WTC11 (cell line): ENCODE measurements at regions not wholly inside any gene's neighbourhood (a gene's known extent, or its start where the extent isn't known, plus 50 kb on each side); places are given as distances from the start of the nearest gene placed in this dataset.

ENCODE experiments used
- ATAC-seq: fragments of 200-7000 bp; cut with Tn5 transposase; 2 replicates; pipeline ENCODE4 v1.10.0; 2021; ENCODE audit warnings: mild to moderate bottlenecking, moderate library complexity
- CTCF ChIA-PET: fragments of 300-600 bp; sonication (Branson Sonifier 250); formaldehyde crosslinking; loops from one replicate; lab custom pipeline; 2021; ENCODE audit warnings: antibody characterized with exemption; lab: Charles Lee
- POLR2A ChIA-PET: fragments of 350-600 bp; sonication (Branson Sonifier 250); formaldehyde crosslinking; loops from one replicate; lab custom pipeline; 2021; ENCODE audit warnings: antibody characterized with exemption; lab: Charles Lee
- DNase-seq: peaks from one replicate; pipeline ENCODE4 v3.0.0; 2021; ENCODE audit warnings: low spot score
- H3K27ac Mint-ChIP-seq: 2 replicates; pipeline ENCODE4 v1.8.0; 2021; ENCODE audit warnings: mixed read lengths
- H3K27me3 Mint-ChIP-seq: 2 replicates; pipeline ENCODE4 v1.8.0; 2021; ENCODE audit warnings: low read depth, mild to moderate bottlenecking, moderate library complexity, mixed read lengths
- H3K36me3 Mint-ChIP-seq: 2 replicates; pipeline ENCODE4 v1.8.0; 2021; ENCODE audit warnings: mixed read lengths
- H3K4me1 Mint-ChIP-seq: 2 replicates; pipeline ENCODE4 v1.8.0; 2022; ENCODE audit warnings: mixed read lengths
- H3K4me3 Mint-ChIP-seq: 2 replicates; pipeline ENCODE4 v1.8.0; 2021; ENCODE audit warnings: mild to moderate bottlenecking, moderate library complexity, mixed read lengths
- H3K9me3 Mint-ChIP-seq: 2 replicates; pipeline ENCODE4 v1.8.0; 2021; ENCODE audit warnings: mixed read lengths
- ATF1 ChIP-seq: sonication (generic); formaldehyde crosslinking; IDR thresholded peaks from 2 replicates; pipeline ENCODE4 v1.8.1; 2023; ENCODE audit warnings: mild to moderate bottlenecking, moderate library complexity, missing genetic modification reagents
- ETV6 ChIP-seq: sonication (generic); formaldehyde crosslinking; IDR thresholded peaks from 2 replicates; pipeline ENCODE4 v1.8.1; 2022; ENCODE audit warnings: mild to moderate bottlenecking, missing genetic modification reagents
- FOXK1 ChIP-seq: sonication (generic); formaldehyde crosslinking; IDR thresholded peaks from 2 replicates; pipeline ENCODE4 v1.8.0; 2022; ENCODE audit warnings: mild to moderate bottlenecking, moderate library complexity, missing genetic modification reagents
- FOXP1 ChIP-seq: sonication (generic); formaldehyde crosslinking; IDR thresholded peaks from 2 replicates; pipeline ENCODE4 v1.8.0; 2022; ENCODE audit warnings: missing genetic modification reagents, mild to moderate bottlenecking, moderate library complexity, borderline replicate concordance
- JAZF1 ChIP-seq: fragments of 250-450 bp; sonication (Bioruptor Pico); IDR thresholded peaks from 2 replicates; pipeline ENCODE4 v1.9.0; 2021; ENCODE audit warnings: moderate library complexity, mild to moderate bottlenecking, inconsistent platforms
- MXD4 ChIP-seq: fragments of 250-450 bp; sonication (Bioruptor Pico); IDR thresholded peaks from 2 replicates; pipeline ENCODE4 v1.8.0; 2021; ENCODE audit warnings: mild to moderate bottlenecking, moderate library complexity, borderline replicate concordance
- NR2C2 ChIP-seq: sonication (generic); formaldehyde crosslinking; IDR thresholded peaks from 2 replicates; pipeline ENCODE4 v1.8.0; 2022; ENCODE audit warnings: mild to moderate bottlenecking, missing genetic modification reagents
- SMAD3 ChIP-seq: sonication (generic); formaldehyde crosslinking; IDR thresholded peaks from 2 replicates; pipeline ENCODE4 v1.8.0; 2022; ENCODE audit warnings: missing genetic modification reagents, mild to moderate bottlenecking, borderline replicate concordance
- ZBTB21 ChIP-seq: sonication (generic); formaldehyde crosslinking; IDR thresholded peaks from 2 replicates; pipeline ENCODE4 v1.8.1; 2023; ENCODE audit warnings: mild to moderate bottlenecking, missing genetic modification reagents, borderline replicate concordance
- ZNF219 ChIP-seq: sonication (generic); formaldehyde crosslinking; IDR thresholded peaks from 2 replicates; pipeline ENCODE4 v1.8.0; 2023; ENCODE audit warnings: missing genetic modification reagents, mild to moderate bottlenecking, borderline replicate concordance
- TF ChIP-seq, protein P1 (sequence below): fragments of 250-450 bp; sonication (Bioruptor Pico); IDR thresholded peaks from 2 replicates; pipeline ENCODE4 v1.8.0; 2021; ENCODE audit warnings: mild to moderate bottlenecking
- TF ChIP-seq, protein P2 (sequence below): sonication (generic); formaldehyde crosslinking; conservative IDR thresholded peaks from 2 replicates; pipeline ENCODE4 v1.8.1; 2023; ENCODE audit warnings: mild to moderate bottlenecking, low read depth, missing genetic modification reagents, moderate library complexity
- TF ChIP-seq, protein P3 (sequence below): sonication (generic); formaldehyde crosslinking; IDR thresholded peaks from 2 replicates; pipeline ENCODE4 v1.8.0; 2023; ENCODE audit warnings: mild to moderate bottlenecking, missing genetic modification reagents
- TF ChIP-seq, protein P4 (sequence below): fragments of 250-450 bp; sonication (Bioruptor Pico); IDR thresholded peaks from 2 replicates; pipeline ENCODE4 v1.9.0; 2021; ENCODE audit warnings: mild to moderate bottlenecking
- TF ChIP-seq, protein P5 (sequence below): sonication (generic); formaldehyde crosslinking; conservative IDR thresholded peaks from 2 replicates; pipeline ENCODE4 v1.8.1; 2022; ENCODE audit warnings: mild to moderate bottlenecking, missing genetic modification reagents
- TF ChIP-seq, protein P6 (sequence below): sonication (generic); formaldehyde crosslinking; IDR thresholded peaks from 2 replicates; pipeline ENCODE4 v1.8.1; 2022; ENCODE audit warnings: low read depth, mild to moderate bottlenecking, moderate library complexity, missing genetic modification reagents, borderline replicate concordance
- TF ChIP-seq, protein P7 (sequence below): sonication (generic); formaldehyde crosslinking; IDR thresholded peaks from 2 replicates; pipeline ENCODE4 v1.8.1; 2023; ENCODE audit warnings: mild to moderate bottlenecking, missing genetic modification reagents, moderate library complexity
- TF ChIP-seq, protein P8 (sequence below): fragments of 250-450 bp; sonication (Bioruptor Pico); IDR thresholded peaks from 2 replicates; pipeline ENCODE4 v1.9.0; 2021; ENCODE audit warnings: mild to moderate bottlenecking

DNA sequence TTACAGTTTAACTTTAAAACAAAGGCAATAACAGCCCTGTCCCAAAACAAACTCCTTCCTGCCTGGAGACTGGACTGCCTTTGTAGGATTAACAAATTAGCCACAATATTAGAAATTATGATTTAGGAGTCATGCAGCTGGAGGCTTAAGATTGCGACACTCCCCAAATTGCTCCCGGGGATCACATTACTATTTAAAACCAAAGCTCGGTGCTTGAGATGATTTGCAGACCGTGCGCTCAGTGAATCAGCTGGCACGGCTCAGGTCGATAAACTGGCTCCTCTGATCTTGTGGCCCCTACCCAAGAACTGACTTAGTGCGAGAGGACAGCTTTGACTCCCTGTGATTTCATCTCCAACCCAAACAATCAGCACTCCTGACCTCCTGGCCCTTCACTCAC lies 829.3 kb downstream of the NLGN4X start (continued):
- TF ChIP-seq, protein P1, sequence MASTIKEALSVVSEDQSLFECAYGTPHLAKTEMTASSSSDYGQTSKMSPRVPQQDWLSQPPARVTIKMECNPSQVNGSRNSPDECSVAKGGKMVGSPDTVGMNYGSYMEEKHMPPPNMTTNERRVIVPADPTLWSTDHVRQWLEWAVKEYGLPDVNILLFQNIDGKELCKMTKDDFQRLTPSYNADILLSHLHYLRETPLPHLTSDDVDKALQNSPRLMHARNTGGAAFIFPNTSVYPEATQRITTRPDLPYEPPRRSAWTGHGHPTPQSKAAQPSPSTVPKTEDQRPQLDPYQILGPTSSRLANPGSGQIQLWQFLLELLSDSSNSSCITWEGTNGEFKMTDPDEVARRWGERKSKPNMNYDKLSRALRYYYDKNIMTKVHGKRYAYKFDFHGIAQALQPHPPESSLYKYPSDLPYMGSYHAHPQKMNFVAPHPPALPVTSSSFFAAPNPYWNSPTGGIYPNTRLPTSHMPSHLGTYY (CRISPR knock-in tag) = no peak

DNA sequence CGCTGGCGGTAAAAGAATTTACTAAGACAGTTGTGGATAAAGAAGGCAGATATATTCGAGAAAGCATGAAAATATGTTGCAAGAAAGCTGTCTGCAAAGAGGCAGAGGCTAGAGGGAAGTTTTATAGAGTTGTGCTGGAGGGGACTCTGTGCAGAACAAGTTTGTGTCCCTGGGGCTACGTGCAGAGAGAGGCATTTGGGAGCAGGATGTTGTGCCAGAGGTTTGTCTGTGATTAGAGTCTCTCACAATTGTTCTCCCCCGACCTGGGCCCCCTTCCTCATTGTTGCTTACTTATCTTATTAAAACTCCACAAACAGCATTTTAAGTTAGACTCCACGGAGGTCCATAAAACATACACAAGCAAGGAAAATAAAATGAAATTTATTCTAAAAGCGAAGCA lies 831.3 kb downstream of the NLGN4X start:
- CTCF ChIA-PET = no interaction called here

More for the DNA sequence above, 831.3 kb downstream of the NLGN4X start:
- Mint-ChIP-seq H3K9me3 (peaks cover 4% of the 10 kb centered on the region; the same call in 1 of the 2 replicates), H3K36me3 (no peaks in the 10 kb centered on the region), H3K4me3 (no peak overlapping the region), H3K4me1 (0 out of 2 replicates have a peak, but pooled peaks cover 4% of the 10 kb centered on the region), H3K27me3 (no peaks in the 10 kb centered on the region), H3K27ac (no peak overlapping the region)
- POLR2A ChIA-PET = no interaction called here
- ATAC-seq = no peak
- TF ChIP-seq FOXP1 (CRISPR knock-in tag) = no peak
- TF ChIP-seq, protein P2, sequence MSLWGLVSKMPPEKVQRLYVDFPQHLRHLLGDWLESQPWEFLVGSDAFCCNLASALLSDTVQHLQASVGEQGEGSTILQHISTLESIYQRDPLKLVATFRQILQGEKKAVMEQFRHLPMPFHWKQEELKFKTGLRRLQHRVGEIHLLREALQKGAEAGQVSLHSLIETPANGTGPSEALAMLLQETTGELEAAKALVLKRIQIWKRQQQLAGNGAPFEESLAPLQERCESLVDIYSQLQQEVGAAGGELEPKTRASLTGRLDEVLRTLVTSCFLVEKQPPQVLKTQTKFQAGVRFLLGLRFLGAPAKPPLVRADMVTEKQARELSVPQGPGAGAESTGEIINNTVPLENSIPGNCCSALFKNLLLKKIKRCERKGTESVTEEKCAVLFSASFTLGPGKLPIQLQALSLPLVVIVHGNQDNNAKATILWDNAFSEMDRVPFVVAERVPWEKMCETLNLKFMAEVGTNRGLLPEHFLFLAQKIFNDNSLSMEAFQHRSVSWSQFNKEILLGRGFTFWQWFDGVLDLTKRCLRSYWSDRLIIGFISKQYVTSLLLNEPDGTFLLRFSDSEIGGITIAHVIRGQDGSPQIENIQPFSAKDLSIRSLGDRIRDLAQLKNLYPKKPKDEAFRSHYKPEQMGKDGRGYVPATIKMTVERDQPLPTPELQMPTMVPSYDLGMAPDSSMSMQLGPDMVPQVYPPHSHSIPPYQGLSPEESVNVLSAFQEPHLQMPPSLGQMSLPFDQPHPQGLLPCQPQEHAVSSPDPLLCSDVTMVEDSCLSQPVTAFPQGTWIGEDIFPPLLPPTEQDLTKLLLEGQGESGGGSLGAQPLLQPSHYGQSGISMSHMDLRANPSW (CRISPR knock-in tag) = no peak
- no peak for TF ChIP-seq SMAD3 (CRISPR knock-in tag)
- TF ChIP-seq ETV6 (CRISPR knock-in tag) = no peak
- no peak for TF ChIP-seq JAZF1 (CRISPR knock-in tag)
- no peak for TF ChIP-seq ZBTB21 (CRISPR knock-in tag)
- no peak for TF ChIP-seq ATF1
- TF ChIP-seq, protein P3, sequence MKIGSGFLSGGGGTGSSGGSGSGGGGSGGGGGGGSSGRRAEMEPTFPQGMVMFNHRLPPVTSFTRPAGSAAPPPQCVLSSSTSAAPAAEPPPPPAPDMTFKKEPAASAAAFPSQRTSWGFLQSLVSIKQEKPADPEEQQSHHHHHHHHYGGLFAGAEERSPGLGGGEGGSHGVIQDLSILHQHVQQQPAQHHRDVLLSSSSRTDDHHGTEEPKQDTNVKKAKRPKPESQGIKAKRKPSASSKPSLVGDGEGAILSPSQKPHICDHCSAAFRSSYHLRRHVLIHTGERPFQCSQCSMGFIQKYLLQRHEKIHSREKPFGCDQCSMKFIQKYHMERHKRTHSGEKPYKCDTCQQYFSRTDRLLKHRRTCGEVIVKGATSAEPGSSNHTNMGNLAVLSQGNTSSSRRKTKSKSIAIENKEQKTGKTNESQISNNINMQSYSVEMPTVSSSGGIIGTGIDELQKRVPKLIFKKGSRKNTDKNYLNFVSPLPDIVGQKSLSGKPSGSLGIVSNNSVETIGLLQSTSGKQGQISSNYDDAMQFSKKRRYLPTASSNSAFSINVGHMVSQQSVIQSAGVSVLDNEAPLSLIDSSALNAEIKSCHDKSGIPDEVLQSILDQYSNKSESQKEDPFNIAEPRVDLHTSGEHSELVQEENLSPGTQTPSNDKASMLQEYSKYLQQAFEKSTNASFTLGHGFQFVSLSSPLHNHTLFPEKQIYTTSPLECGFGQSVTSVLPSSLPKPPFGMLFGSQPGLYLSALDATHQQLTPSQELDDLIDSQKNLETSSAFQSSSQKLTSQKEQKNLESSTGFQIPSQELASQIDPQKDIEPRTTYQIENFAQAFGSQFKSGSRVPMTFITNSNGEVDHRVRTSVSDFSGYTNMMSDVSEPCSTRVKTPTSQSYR (CRISPR knock-in tag) = no peak
- no peak for TF ChIP-seq MXD4
- TF ChIP-seq, protein P4, sequence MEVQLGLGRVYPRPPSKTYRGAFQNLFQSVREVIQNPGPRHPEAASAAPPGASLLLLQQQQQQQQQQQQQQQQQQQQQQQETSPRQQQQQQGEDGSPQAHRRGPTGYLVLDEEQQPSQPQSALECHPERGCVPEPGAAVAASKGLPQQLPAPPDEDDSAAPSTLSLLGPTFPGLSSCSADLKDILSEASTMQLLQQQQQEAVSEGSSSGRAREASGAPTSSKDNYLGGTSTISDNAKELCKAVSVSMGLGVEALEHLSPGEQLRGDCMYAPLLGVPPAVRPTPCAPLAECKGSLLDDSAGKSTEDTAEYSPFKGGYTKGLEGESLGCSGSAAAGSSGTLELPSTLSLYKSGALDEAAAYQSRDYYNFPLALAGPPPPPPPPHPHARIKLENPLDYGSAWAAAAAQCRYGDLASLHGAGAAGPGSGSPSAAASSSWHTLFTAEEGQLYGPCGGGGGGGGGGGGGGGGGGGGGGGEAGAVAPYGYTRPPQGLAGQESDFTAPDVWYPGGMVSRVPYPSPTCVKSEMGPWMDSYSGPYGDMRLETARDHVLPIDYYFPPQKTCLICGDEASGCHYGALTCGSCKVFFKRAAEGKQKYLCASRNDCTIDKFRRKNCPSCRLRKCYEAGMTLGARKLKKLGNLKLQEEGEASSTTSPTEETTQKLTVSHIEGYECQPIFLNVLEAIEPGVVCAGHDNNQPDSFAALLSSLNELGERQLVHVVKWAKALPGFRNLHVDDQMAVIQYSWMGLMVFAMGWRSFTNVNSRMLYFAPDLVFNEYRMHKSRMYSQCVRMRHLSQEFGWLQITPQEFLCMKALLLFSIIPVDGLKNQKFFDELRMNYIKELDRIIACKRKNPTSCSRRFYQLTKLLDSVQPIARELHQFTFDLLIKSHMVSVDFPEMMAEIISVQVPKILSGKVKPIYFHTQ (CRISPR knock-in tag) = no peak
- TF ChIP-seq, protein P5, sequence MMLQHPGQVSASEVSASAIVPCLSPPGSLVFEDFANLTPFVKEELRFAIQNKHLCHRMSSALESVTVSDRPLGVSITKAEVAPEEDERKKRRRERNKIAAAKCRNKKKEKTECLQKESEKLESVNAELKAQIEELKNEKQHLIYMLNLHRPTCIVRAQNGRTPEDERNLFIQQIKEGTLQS (CRISPR knock-in tag) = no peak
- TF ChIP-seq NR2C2 (CRISPR knock-in tag) = no peak
- no peak for TF ChIP-seq ZNF219 (CRISPR knock-in tag)
- TF ChIP-seq, protein P6, sequence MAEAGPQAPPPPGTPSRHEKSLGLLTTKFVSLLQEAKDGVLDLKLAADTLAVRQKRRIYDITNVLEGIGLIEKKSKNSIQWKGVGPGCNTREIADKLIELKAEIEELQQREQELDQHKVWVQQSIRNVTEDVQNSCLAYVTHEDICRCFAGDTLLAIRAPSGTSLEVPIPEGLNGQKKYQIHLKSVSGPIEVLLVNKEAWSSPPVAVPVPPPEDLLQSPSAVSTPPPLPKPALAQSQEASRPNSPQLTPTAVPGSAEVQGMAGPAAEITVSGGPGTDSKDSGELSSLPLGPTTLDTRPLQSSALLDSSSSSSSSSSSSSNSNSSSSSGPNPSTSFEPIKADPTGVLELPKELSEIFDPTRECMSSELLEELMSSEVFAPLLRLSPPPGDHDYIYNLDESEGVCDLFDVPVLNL = no peak
- TF ChIP-seq, protein P7, sequence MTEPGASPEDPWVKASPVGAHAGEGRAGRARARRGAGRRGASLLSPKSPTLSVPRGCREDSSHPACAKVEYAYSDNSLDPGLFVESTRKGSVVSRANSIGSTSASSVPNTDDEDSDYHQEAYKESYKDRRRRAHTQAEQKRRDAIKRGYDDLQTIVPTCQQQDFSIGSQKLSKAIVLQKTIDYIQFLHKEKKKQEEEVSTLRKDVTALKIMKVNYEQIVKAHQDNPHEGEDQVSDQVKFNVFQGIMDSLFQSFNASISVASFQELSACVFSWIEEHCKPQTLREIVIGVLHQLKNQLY (CRISPR knock-in tag) = no peak
- TF ChIP-seq FOXK1 (CRISPR knock-in tag) = no peak
- TF ChIP-seq, protein P8, sequence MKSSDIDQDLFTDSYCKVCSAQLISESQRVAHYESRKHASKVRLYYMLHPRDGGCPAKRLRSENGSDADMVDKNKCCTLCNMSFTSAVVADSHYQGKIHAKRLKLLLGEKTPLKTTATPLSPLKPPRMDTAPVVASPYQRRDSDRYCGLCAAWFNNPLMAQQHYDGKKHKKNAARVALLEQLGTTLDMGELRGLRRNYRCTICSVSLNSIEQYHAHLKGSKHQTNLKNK (CRISPR knock-in tag) = no peak
- no peak for DNase-seq
